Hepatocyte (in vitro differentiated cells): ENCODE measurements at regions not wholly inside any gene's neighbourhood (a gene's known extent, or its start where the extent isn't known, plus 50 kb on each side); places are given as distances from the start of the nearest gene placed in this dataset.

ENCODE experiments used
- DNase-seq: peaks from one replicate; pipeline ENCODE4 v3.0.0-alpha.2; 2016; ENCODE audit warnings: low spot score
- H2AFZ ChIP-seq: fragments of 200-600 bp; sonication (generic); 2 replicates; pipeline ENCODE4 v1.6.0; 2016; ENCODE audit warnings: antibody characterized with exemption, mild to moderate bottlenecking
- H3K27ac ChIP-seq: fragments of 200-600 bp; sonication (generic); 2 replicates; pipeline ENCODE4 v1.5.1; 2016; ENCODE audit warnings: mild to moderate bottlenecking
- H3K27me3 ChIP-seq: fragments of 200-600 bp; sonication (generic); 2 replicates; pipeline ENCODE4 v1.6.1; 2016
- H3K36me3 ChIP-seq: fragments of 200-600 bp; sonication (generic); replicated peaks from 2 replicates; pipeline ENCODE4 v1.5.1; 2016; ENCODE audit warnings: low read depth; ENCODE audit not compliant: insufficient read depth
- H3K4me1 ChIP-seq: fragments of 200-600 bp; sonication (generic); 2 replicates; pipeline ENCODE4 v1.5.1; 2016; ENCODE audit warnings: mild to moderate bottlenecking, moderate library complexity; ENCODE audit not compliant: insufficient read depth
- H3K4me2 ChIP-seq: fragments of 200-600 bp; sonication (generic); 2 replicates; pipeline ENCODE4 v1.6.0; 2016
- H3K4me3 ChIP-seq: fragments of 200-600 bp; sonication (generic); 2 replicates; pipeline ENCODE4 v1.5.1; 2016; ENCODE audit warnings: mild to moderate bottlenecking
- H3K79me2 ChIP-seq: fragments of 200-600 bp; sonication (generic); 2 replicates; pipeline ENCODE4 v1.6.0; 2017; ENCODE audit warnings: mild to moderate bottlenecking
- H3K9me2 ChIP-seq: fragments of 200-600 bp; sonication (generic); replicated peaks from 2 replicates; pipeline ENCODE4 v1.6.0; 2017; ENCODE audit warnings: mild to moderate bottlenecking; ENCODE audit not compliant: insufficient read depth
- H3K9me3 ChIP-seq: fragments of 200-600 bp; sonication (generic); 2 replicates; pipeline ENCODE4 v1.5.1; 2016; ENCODE audit warnings: low read depth, mild to moderate bottlenecking
- H4K20me1 ChIP-seq: fragments of 200-600 bp; sonication (generic); 2 replicates; pipeline ENCODE4 v1.6.0; 2016; ENCODE audit warnings: mild to moderate bottlenecking; ENCODE audit not compliant: insufficient read depth, poor library complexity, severe bottlenecking
- CTCF ChIP-seq: fragments of 200-600 bp; sonication (generic); IDR thresholded peaks from 2 replicates; pipeline ENCODE4 v1.5.1; 2016; ENCODE audit warnings: antibody characterized with exemption, mild to moderate bottlenecking; ENCODE audit not compliant: poor library complexity
- EZH2 ChIP-seq: fragments of 200-600 bp; sonication (generic); IDR thresholded peaks from 2 replicates; pipeline ENCODE4 v1.6.1; 2016; ENCODE audit warnings: antibody characterized with exemption, mild to moderate bottlenecking, borderline replicate concordance
- EZH2phosphoT487 ChIP-seq: fragments of 200-600 bp; sonication (generic); IDR thresholded peaks from one replicate; pipeline ENCODE4 v1.6.1; 2018; ENCODE audit warnings: antibody characterized with exemption, mild to moderate bottlenecking, low read depth, moderate library complexity; ENCODE audit not compliant: unreplicated experiment, severe bottlenecking
- WGBS: methylation state at CpG from one replicate; pipeline ENCODE4 v1.1.6; 2016; ENCODE audit warnings: low lambda C conversion rate; ENCODE audit errors: missing lambda C conversion rate; 5-methylcytosine and 5-hydroxymethylcytosine counted together

GRCh38 chr17:54760836-54761235 is 139.8 kb upstream of the TOM1L1 start:
- no peaks in the 10 kb centered on the region for H3K9me2 ChIP-seq
- WGBS = 61% methylated on average over 3 of the region's 3 CpGs
- no peak for TF ChIP-seq EZH2
- TF ChIP-seq EZH2phosphoT487 = no peak

GRCh38 chr17:54770836-54771235 is 129.8 kb upstream of the TOM1L1 start:
- WGBS = 55% methylated on average over 2 of the region's 2 CpGs
- H2AFZ ChIP-seq = no peak overlapping the region
- TF ChIP-seq CTCF = no peak
- TF ChIP-seq EZH2 = no peak
- no peak for TF ChIP-seq EZH2phosphoT487
- no peaks in the 10 kb centered on the region for H3K79me2 ChIP-seq
- H3K27ac ChIP-seq = no peak overlapping the region
- no peak overlapping the region for H3K4me3 ChIP-seq
- H3K4me2 ChIP-seq = peak overlapping the region; percentile 3
- no peaks in the 10 kb centered on the region for H3K27me3 ChIP-seq
- no peaks in the 10 kb centered on the region for H3K9me3 ChIP-seq
- peak; percentile 13 for DNase-seq
- no peaks in the 10 kb centered on the region for H3K36me3 ChIP-seq
- H3K4me1 ChIP-seq = peaks cover 14% of the 10 kb centered on the region
- H3K9me2 ChIP-seq = no peaks in the 10 kb centered on the region
- no peaks in the 10 kb centered on the region for H4K20me1 ChIP-seq

More at GRCh38 chr17:54760836-54761235, 139.8 kb upstream of the TOM1L1 start:
- Histone ChIP-seq H2AFZ (no peak overlapping the region), H3K36me3 (no peaks in the 10 kb centered on the region), H3K79me2 (no peaks in the 10 kb centered on the region), H3K27ac (no peak overlapping the region), H3K4me3 (no peak overlapping the region), H3K4me2 (no peak overlapping the region), H3K4me1 (no peaks in the 10 kb centered on the region), H3K9me3 (no peaks in the 10 kb centered on the region), H4K20me1 (no peaks in the 10 kb centered on the region), H3K27me3 (no peaks in the 10 kb centered on the region)
- DNase-seq = no peak

GRCh38 chr17:54771409-54771915 is 129.2 kb upstream of the TOM1L1 start:
- Histone ChIP-seq H3K27me3 (no peaks in the 10 kb centered on the region), H3K9me2 (no peaks in the 10 kb centered on the region), H3K4me3 (no peak overlapping the region), H3K79me2 (no peaks in the 10 kb centered on the region), H2AFZ (peak overlapping the region; percentile 0), H4K20me1 (no peaks in the 10 kb centered on the region), H3K9me3 (no peaks in the 10 kb centered on the region), H3K4me2 (peak overlapping the region; percentile 31), H3K27ac (no peak overlapping the region), H3K36me3 (no peaks in the 10 kb centered on the region), H3K4me1 (peaks cover 14% of the 10 kb centered on the region)
- peak; percentile 7 for DNase-seq
- 26% methylated on average over 1 of the region's 1 CpG for WGBS
- TF ChIP-seq CTCF (no peak), EZH2phosphoT487 (no peak), EZH2 (no peak)

- no peaks in the 10 kb centered on the region for H3K9me3 ChIP-seq
- TF ChIP-seq EZH2 (no peak), EZH2phosphoT487 (no peak), CTCF (no peak)
- H3K27me3 ChIP-seq = no peaks in the 10 kb centered on the region
- H3K27ac ChIP-seq = no peak overlapping the region
- no peaks in the 10 kb centered on the region for H3K79me2 ChIP-seq
- no peak for DNase-seq
- H3K4me3 ChIP-seq = no peak overlapping the region
- no peak overlapping the region for H3K4me2 ChIP-seq
- H3K36me3 ChIP-seq = no peaks in the 10 kb centered on the region
- no peaks in the 10 kb centered on the region for H3K9me2 ChIP-seq
- H4K20me1 ChIP-seq = no peaks in the 10 kb centered on the region
- H2AFZ ChIP-seq = no peak overlapping the region
- WGBS = 92% methylated on average over 2 of the region's 2 CpGs
- H3K4me1 ChIP-seq = no peaks in the 10 kb centered on the region
Observed at GRCh38 chr17:54780238-54780637, 120.4 kb upstream of the TOM1L1 start.
